ENCODE measurements at regions not wholly inside any gene's neighbourhood (a gene's known extent, or its start where the extent isn't known, plus 50 kb on each side); places are given as distances from the start of the nearest gene placed in this dataset.

GRCh38 chr3:18853269-18853668 is 295.0 kb upstream of the KCNH8 start:
- no peak for TF ChIP-seq CTCF (conservative IDR thresholded peaks at IDR 0.05; ENCODE audit: low read depth)
- CTCF ChIA-PET, result no interaction called here
- POLR2A ChIA-PET (ENCODE audit: low non-redundant PET), result no interaction called here
- no peak overlapping the region for H3K27ac ChIP-seq
- no peak for DNase-seq (ENCODE audit: low spot score)

- TF ChIP-seq CTCF (conservative IDR thresholded peaks at IDR 0.05; ENCODE audit: low read depth), result peak; percentile 34
- peak; percentile 1 for DNase-seq (ENCODE audit: low spot score)
- ChIA-PET CTCF (interaction anchor here (0.6 to 1.0 kb wide), 2 partner anchors 9 to 27 kb away, joined by 3 read pairs; no protein-coding TSS in a partner anchor), POLR2A (ENCODE audit: low non-redundant PET) (no interaction called here)
- no peak overlapping the region for H3K27ac ChIP-seq
Measured at GRCh38 chr3:18847583-18848197, 300.6 kb upstream of the KCNH8 start.

- CTCF ChIA-PET, result interaction anchor here (0.7 kb wide), 1 partner anchor 1250 kb away, joined by 3 read pairs; no protein-coding TSS in a partner anchor
- TF ChIP-seq CTCF (conservative IDR thresholded peaks at IDR 0.05; ENCODE audit: low read depth), result no peak
- no peak overlapping the region for H3K27ac ChIP-seq
- POLR2A ChIA-PET (ENCODE audit: low non-redundant PET), result no interaction called here
- DNase-seq (ENCODE audit: low spot score), result no peak
Measured at GRCh38 chr3:18843983-18844382, 304.3 kb upstream of the KCNH8 start.

GRCh38 chr3:18843188-18843587 is 305.1 kb upstream of the KCNH8 start:
- ChIA-PET CTCF (no interaction called here), POLR2A (ENCODE audit: low non-redundant PET) (no interaction called here)
- DNase-seq (ENCODE audit: low spot score), result no peak
- TF ChIP-seq CTCF (conservative IDR thresholded peaks at IDR 0.05; ENCODE audit: low read depth), result no peak
- H3K27ac ChIP-seq, result no peak overlapping the region

GRCh38 chr3:18841422-18842343 is 306.6 kb upstream of the KCNH8 start:
- no peak for DNase-seq (ENCODE audit: low spot score)
- ChIA-PET POLR2A (ENCODE audit: low non-redundant PET) (no interaction called here), CTCF (no interaction called here)
- no peak overlapping the region for H3K27ac ChIP-seq
- TF ChIP-seq CTCF (conservative IDR thresholded peaks at IDR 0.05; ENCODE audit: low read depth), result no peak

- H3K27ac ChIP-seq, result no peak overlapping the region
- CTCF ChIA-PET, result no interaction called here
- POLR2A ChIA-PET (ENCODE audit: low non-redundant PET), result no interaction called here
- TF ChIP-seq CTCF (conservative IDR thresholded peaks at IDR 0.05; ENCODE audit: low read depth), result no peak
- no peak for DNase-seq (ENCODE audit: low spot score)
Measured at GRCh38 chr3:18840535-18841137, 307.7 kb upstream of the KCNH8 start.

All from RWPE1 (cell line).